ENCODE measurements at regions not wholly inside any gene's neighbourhood (a gene's known extent, or its start where the extent isn't known, plus 50 kb on each side); places are given as distances from the start of the nearest gene placed in this dataset.

GRCh38 chr10:43863859-43864591 is 215.3 kb upstream of the ZNF32 start:
- no peak for DNase-seq

DNA sequence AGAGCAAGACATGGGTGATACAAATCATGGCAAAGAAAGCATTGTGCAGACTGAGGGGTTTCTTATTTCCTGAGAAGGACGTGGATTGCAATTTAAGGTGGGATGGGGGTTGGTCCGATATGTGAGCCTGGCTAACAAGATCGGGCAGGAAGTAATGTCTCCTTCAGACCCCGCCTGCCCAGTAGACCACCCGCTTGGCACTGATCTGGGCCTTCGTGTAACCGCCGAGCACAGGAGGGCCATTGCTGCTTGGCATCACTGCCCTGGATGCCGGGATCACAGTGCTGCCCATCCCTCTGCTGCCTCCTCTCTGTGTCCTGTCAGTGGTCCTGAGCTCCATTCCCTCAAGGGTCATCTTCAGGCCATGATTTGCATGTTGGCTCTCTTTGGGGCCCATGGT is 214.6 kb upstream of the ZNF32 start:
- DNase-seq, result no peak

GRCh38 chr10:43862756-43863155 is 214.1 kb upstream of the ZNF32 start:
- DNase-seq, result no peak

- DNase-seq, result no peak
These were observed 213.5 kb upstream of the ZNF32 start for GRCh38 chr10:43861966-43862751.

- no peak for DNase-seq
These were observed 210.4 kb upstream of the ZNF32 start for GRCh38 chr10:43859016-43859525.

DNA sequence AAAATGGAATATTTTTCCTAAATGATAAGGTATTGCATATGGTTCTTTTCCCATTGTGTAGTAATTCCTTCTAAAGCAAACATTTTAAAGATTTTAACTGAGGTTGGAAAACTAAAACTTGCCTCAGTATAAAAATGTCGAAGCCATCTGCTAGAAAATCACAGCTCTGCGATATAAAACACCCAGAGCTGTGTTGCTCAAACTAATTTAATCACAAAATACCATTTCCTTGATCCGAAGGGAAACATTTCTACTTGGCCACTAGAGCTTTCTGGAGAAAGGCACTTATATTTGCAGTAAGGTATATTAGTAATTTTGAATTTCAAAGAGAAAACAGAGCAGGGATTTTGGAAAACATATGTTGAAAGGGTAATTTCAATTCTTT is 209.2 kb upstream of the ZNF32 start:
- DNase-seq, result no peak

- peak; percentile 46 for DNase-seq
These were observed 208.7 kb upstream of the ZNF32 start for GRCh38 chr10:43857206-43857930.

DNA sequence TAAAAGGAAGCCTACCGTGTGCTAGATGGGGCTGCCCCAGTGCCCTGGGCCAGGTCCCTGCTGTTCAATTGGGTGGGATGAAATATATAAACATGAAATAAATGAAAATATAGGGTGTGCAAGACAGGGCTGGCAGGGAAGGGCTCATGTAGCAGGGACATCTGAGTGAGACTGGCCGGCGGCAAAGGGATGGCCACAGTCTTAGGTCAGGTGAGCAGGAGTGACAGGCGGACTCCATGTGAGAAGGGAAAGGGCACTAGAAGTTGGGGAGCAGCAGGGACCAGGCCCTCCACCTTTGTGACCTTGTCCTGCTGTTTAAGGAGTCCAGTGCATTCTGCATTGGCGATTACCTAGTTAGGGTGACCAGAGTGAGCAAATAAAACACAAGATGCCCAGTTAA is 207.6 kb upstream of the ZNF32 start:
- DNase-seq, result no peak

DNA sequence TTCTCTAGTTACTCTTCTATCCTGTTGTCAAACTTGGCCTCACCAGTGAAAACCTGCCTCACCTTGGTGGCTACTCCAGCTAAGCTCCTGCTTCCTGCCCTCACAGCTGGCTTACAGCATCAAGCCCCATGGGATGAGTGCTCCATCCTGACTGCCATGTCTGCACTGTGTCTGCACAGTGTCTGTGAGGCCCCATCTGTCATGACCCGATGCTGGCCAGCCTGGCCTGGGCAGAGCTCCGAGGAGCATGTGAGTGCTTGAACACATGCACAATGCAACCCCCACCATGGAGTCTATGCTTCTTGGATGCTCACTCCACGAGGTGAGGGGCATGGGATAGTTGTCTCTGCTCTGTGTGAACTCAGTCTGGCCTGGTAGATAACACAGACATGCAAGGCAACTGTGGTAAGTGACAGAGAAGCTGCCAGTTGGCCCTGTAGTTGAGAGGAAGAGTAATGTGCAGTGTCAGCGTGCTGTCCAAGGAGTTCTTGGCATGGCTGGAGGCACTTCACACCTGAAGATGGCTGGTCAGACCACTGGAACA is 207.1 kb upstream of the ZNF32 start:
- DNase-seq, result no peak

- no peak for DNase-seq
These were observed 205.3 kb upstream of the ZNF32 start for GRCh38 chr10:43854007-43854406.

- no peak for DNase-seq
These were observed 204.7 kb upstream of the ZNF32 start for GRCh38 chr10:43853369-43853768.

DNA sequence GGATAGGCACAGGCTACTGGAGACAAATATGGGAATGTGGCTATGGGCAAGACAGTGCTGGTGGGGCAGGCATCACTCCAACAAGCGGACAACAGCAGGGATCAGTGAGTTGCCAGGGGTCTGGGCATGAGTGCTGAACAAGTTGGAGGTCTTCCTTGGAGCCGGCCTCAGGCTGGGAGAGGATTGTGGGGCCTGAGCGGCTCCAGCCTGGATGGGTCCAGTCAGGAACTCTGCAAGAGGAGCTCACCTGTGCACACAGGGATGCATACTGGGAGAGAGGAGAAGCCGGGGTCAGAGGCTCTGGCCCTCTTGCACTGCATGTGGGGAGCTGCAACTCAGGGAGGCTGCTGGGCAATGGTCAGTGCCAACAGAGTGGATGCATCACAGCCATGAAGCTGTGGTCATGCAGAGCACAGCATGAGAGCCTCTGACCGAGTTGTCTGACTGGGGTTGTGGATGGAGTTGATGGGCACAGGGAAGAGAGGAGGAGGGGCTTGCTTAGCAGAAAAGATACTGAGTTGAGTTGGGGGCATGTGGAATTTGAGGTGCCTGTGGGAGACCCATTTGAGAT is 204.0 kb upstream of the ZNF32 start:
- no peak for DNase-seq

DNA sequence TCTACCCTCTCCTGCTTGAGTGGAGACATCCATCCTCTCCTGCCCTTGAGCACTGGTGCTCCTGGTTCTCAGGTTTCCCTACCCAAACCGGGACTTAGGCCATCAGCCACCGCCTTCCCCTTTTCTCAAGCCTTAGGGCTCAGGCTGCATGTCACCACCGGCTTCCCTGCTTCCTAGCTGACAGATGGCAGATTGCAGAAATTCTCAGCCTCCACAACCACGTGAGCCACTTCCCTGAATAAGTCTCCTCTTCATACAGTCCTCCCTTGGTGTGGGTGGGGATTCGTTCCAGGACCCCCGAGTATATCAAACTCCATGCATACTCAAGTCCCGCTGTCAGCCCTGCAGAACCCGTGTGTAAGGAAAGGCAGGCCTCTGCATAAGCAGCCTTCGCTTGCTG is 203.5 kb upstream of the ZNF32 start:
- DNase-seq, result peak; percentile 15

DNA sequence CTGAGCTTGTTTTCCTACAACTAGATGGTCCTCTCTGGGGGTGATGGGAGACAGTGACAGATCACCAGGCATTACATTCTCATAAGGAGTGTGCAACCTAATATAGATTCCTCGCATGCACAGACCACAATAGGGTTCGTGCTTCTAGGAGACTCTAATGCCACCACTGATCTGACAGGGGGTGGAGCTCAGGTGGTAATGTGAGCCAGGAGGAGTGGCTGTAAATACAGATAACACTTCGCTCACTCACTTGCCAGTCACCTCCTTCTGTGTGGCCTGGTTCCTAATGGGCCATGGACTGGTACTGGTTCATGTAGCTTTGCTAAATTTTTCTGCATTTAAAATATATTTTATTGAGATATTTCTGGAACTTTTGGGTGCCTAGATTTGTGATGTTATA is 202.3 kb upstream of the ZNF32 start:
- no peak for DNase-seq

DNA sequence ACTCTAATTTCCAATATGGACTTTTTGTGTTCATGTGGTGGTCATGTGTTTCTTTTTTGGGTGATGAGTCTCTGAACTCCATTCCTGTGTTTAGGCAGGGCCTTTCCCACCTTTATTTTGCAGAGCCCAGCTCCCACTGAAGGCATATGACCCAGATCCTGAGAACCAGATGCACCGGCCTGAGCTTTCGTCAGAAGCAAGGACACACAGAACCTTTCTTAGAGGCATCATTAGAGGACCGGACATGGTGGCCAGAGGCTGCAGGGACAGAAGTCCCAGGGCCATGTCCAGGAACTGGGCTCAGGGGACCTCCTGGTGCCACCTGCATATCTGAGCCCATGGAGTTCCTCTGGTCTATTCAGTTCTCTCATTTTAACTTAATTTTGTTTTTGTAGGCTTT is 200.9 kb upstream of the ZNF32 start:
- DNase-seq, result no peak

DNA sequence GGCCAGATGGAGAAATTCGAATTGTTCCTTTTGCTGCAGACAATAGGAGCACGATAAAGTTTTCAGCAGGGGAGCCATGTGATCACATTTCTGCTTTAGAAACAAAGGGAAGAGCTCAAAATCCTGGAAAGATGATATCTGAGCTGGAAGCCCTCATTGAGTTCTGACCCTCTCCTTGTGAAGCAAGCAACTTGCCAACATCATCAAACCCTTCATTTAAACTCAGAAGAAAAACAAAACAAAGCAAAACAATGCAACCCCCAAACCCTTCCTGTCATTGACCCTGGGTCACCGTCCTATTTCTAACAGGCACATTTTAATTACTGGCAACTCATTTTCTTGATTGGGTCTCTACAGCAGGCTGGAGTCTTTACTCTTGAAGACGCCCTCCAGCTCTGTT is 198.3 kb upstream of the ZNF32 start:
- DNase-seq, result no peak

GRCh38 chr10:43846187-43846680 is 197.6 kb upstream of the ZNF32 start:
- no peak for DNase-seq

- no peak for DNase-seq
These were observed 196.4 kb upstream of the ZNF32 start for GRCh38 chr10:43845121-43845520.

DNA sequence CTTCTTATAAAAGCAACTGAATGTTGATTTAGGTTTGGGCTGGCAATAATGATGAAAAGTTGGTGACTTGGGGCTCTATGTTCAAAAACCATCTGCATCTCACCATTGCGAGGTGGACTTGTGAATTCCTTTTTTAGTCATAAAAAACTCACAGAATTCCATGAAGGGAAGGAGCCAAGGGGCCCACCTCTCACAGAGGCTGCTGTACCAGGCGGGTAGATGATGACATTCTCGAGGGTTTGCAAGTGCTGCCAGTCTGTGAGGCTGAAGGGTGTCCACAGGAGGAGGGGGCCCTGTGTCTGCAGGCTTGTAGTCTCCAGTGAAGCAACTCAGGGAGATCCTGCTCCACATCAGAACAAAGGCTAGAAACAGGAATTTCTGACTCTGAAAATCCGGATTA is 195.5 kb upstream of the ZNF32 start:
- DNase-seq, result no peak

- DNase-seq, result no peak
These were observed 194.8 kb upstream of the ZNF32 start for GRCh38 chr10:43843321-43844101.

GRCh38 chr10:43842496-43842895 is 193.8 kb upstream of the ZNF32 start:
- no peak for DNase-seq

GRCh38 chr10:43842072-43842471 is 193.4 kb upstream of the ZNF32 start:
- no peak for DNase-seq

Measured in NCI-H1694 (cell line).